ENCODE measurements at regions not wholly inside any gene's neighbourhood (a gene's known extent, or its start where the extent isn't known, plus 50 kb on each side); places are given as distances from the start of the nearest gene placed in this dataset.

DNA sequence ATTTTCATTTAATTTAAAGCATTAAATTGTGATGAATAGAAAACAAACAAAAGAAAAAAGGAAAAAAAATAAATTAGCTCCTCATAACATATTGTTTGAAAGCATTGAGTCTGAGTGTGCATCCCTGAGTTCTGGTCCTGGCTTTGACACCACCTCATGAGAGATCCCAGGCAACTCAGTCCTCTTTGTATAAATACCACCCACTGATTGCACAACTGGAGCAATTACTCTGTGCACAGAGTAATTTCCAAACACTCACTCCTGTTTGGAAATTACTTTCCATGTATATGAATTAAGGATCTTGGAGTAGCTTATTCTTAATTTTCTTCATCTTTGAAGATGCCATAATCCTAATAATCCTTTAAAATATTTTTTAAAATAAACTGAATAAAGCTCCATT lies 59.4 kb upstream of the C5orf46 start:
- TF ChIP-seq, protein P1, sequence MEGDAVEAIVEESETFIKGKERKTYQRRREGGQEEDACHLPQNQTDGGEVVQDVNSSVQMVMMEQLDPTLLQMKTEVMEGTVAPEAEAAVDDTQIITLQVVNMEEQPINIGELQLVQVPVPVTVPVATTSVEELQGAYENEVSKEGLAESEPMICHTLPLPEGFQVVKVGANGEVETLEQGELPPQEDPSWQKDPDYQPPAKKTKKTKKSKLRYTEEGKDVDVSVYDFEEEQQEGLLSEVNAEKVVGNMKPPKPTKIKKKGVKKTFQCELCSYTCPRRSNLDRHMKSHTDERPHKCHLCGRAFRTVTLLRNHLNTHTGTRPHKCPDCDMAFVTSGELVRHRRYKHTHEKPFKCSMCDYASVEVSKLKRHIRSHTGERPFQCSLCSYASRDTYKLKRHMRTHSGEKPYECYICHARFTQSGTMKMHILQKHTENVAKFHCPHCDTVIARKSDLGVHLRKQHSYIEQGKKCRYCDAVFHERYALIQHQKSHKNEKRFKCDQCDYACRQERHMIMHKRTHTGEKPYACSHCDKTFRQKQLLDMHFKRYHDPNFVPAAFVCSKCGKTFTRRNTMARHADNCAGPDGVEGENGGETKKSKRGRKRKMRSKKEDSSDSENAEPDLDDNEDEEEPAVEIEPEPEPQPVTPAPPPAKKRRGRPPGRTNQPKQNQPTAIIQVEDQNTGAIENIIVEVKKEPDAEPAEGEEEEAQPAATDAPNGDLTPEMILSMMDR (IDR thresholded peaks at IDR 0.05 in 8 of 11, conservative IDR thresholded peaks at IDR 0.05 in 3 of 11): no peak
- TF ChIP-seq POLR2A (IDR thresholded peaks at IDR 0.05) (no peak), POLR2AphosphoS5 (IDR thresholded peaks at IDR 0.05) (no peak)
